GM08714 (cell line): ENCODE measurements at regions not wholly inside any gene's neighbourhood (a gene's known extent, or its start where the extent isn't known, plus 50 kb on each side); places are given as distances from the start of the nearest gene placed in this dataset.

Experiments
- H3K4me3 ChIP-seq: fragments of 200-500 bp; sonication (Bioruptor generic); 2 replicates; pipeline ENCODE4 v1.5.1; 2014; ENCODE audit warnings: mild to moderate bottlenecking, low read length, inconsistent platforms
- ZNF274 ChIP-seq: IDR thresholded peaks from 2 replicates; pipeline ENCODE4 v1.6.1; 2012; ENCODE audit warnings: mild to moderate bottlenecking, low read depth, low read length

- H3K4me3 ChIP-seq: peak overlapping the region; percentile 46; the same call in 1 of the 2 replicates
- TF ChIP-seq ZNF274: no peak
Observed at GRCh38 chr11:128290106-128290840, 297.1 kb downstream of the ETS1 start.

- H3K4me3 ChIP-seq: no peak overlapping the region
Observed at GRCh38 chr11:128289048-128289447, 298.3 kb downstream of the ETS1 start.

GRCh38 chr11:128288368-128288767 is 299.0 kb downstream of the ETS1 start:
- no peak overlapping the region for H3K4me3 ChIP-seq
- TF ChIP-seq ZNF274: no peak

More at GRCh38 chr11:128289048-128289447, 298.3 kb downstream of the ETS1 start:
- no peak for TF ChIP-seq ZNF274

GRCh38 chr11:128285321-128285720 is 302.0 kb downstream of the ETS1 start:
- H3K4me3 ChIP-seq: no peak overlapping the region
- TF ChIP-seq ZNF274: no peak

- no peak for TF ChIP-seq ZNF274
Observed at GRCh38 chr11:128284634-128285033, 302.7 kb downstream of the ETS1 start.

GRCh38 chr11:128283451-128283850 is 303.9 kb downstream of the ETS1 start:
- TF ChIP-seq ZNF274: no peak
- H3K4me3 ChIP-seq: no peak overlapping the region

More at GRCh38 chr11:128284634-128285033, 302.7 kb downstream of the ETS1 start:
- no peak overlapping the region for H3K4me3 ChIP-seq

GRCh38 chr11:128282053-128282452 is 305.3 kb downstream of the ETS1 start:
- no peak overlapping the region for H3K4me3 ChIP-seq
- TF ChIP-seq ZNF274: no peak

GRCh38 chr11:128279866-128280265 is 307.5 kb downstream of the ETS1 start:
- TF ChIP-seq ZNF274: no peak

GRCh38 chr11:128273736-128274135 is 313.6 kb downstream of the ETS1 start:
- no peak for TF ChIP-seq ZNF274
- H3K4me3 ChIP-seq: no peak overlapping the region

More at GRCh38 chr11:128279866-128280265, 307.5 kb downstream of the ETS1 start:
- no peak overlapping the region for H3K4me3 ChIP-seq

GRCh38 chr11:128271401-128271800 is 316.0 kb downstream of the ETS1 start:
- TF ChIP-seq ZNF274: no peak
- H3K4me3 ChIP-seq: no peak overlapping the region

GRCh38 chr11:128269466-128269865 is 317.9 kb downstream of the ETS1 start:
- no peak for TF ChIP-seq ZNF274
- H3K4me3 ChIP-seq: no peak overlapping the region

- TF ChIP-seq ZNF274: no peak
- no peak overlapping the region for H3K4me3 ChIP-seq
Observed at GRCh38 chr11:128266893-128267292, 320.5 kb downstream of the ETS1 start.

- no peak for TF ChIP-seq ZNF274
- no peak overlapping the region for H3K4me3 ChIP-seq
Observed at GRCh38 chr11:128262463-128263345, 324.7 kb downstream of the ETS1 start.

GRCh38 chr11:128261011-128261421 is 326.3 kb downstream of the ETS1 start:
- H3K4me3 ChIP-seq: no peak overlapping the region
- no peak for TF ChIP-seq ZNF274

GRCh38 chr11:128260398-128260797 is 327.0 kb downstream of the ETS1 start:
- no peak for TF ChIP-seq ZNF274
- H3K4me3 ChIP-seq: no peak overlapping the region
